ENCODE measurements at regions not wholly inside any gene's neighbourhood (a gene's known extent, or its start where the extent isn't known, plus 50 kb on each side); places are given as distances from the start of the nearest gene placed in this dataset.

- no peak overlapping the region for H3K9ac ChIP-seq (ENCODE audit: insufficient read depth in 1 of 2, low read length in 2 of 2)
- no peak overlapping the region for H3K4me3 ChIP-seq
- WGBS, 2 donors, result 44 to 61% methylated on average over 1 of the region's 1 CpG
- no peaks in the 10 kb centered on the region for H3K27me3 ChIP-seq (ENCODE audit: control insufficient read depth in 3 of 3, insufficient read depth in 3 of 3, low read length in 2 of 3)
- H3K36me3 ChIP-seq (ENCODE audit: control insufficient read depth in 4 of 4, insufficient read depth in 4 of 4, low read length in 4 of 4), result no peaks in the 10 kb centered on the region
- ATAC-seq (ENCODE audit: insufficient read depth, low FRiP score), result no peak
- no peak for TF ChIP-seq CTCF (IDR thresholded peaks at IDR 0.05; ENCODE audit: control extremely low read depth, extremely low read depth)
- no peaks in the 10 kb centered on the region for H3K4me1 ChIP-seq (ENCODE audit: control insufficient read depth in 5 of 5, insufficient read depth in 5 of 5, low read length in 5 of 5)
- no peaks in the 10 kb centered on the region for H3K9me3 ChIP-seq (ENCODE audit: control insufficient read depth in 4 of 4, insufficient read depth in 3 of 4, low read length in 3 of 4)
- no peak for DNase-seq
- no peak overlapping the region for H3K27ac ChIP-seq (ENCODE audit: low read depth in 1 of 2, low read length in 1 of 2)
These were observed 667.6 kb upstream of the ANKRD30A start for GRCh38 chr10:36457751-36458150.

- no peaks in the 10 kb centered on the region for H3K9me3 ChIP-seq (ENCODE audit: control insufficient read depth in 4 of 4, insufficient read depth in 3 of 4, low read length in 3 of 4)
- H3K4me1 ChIP-seq (ENCODE audit: control insufficient read depth in 5 of 5, insufficient read depth in 5 of 5, low read length in 5 of 5), result peaks cover 0 to under 1% (median 0%) of the 10 kb centered on the region in 5 donors
- no peaks in the 10 kb centered on the region for H3K36me3 ChIP-seq (ENCODE audit: control insufficient read depth in 4 of 4, insufficient read depth in 4 of 4, low read length in 4 of 4)
- H3K27ac ChIP-seq (ENCODE audit: low read depth in 1 of 2, low read length in 1 of 2), result no peak overlapping the region
- DNase-seq, result no peak
- no peak for ATAC-seq (ENCODE audit: insufficient read depth, low FRiP score)
- H3K27me3 ChIP-seq (ENCODE audit: control insufficient read depth in 3 of 3, insufficient read depth in 3 of 3, low read length in 2 of 3), result no peaks in the 10 kb centered on the region
- H3K9ac ChIP-seq (ENCODE audit: insufficient read depth in 1 of 2, low read length in 2 of 2), result no peak overlapping the region
- TF ChIP-seq CTCF (IDR thresholded peaks at IDR 0.05; ENCODE audit: control extremely low read depth, extremely low read depth), result no peak
- WGBS, 2 donors, result 56 to 59% methylated on average over 3 of the region's 3 CpGs
- no peak overlapping the region for H3K4me3 ChIP-seq
These were observed 669.8 kb upstream of the ANKRD30A start for GRCh38 chr10:36455526-36456133.

- DNase-seq (no peak), ATAC-seq (ENCODE audit: insufficient read depth, low FRiP score) (no peak)
- no peaks in the 10 kb centered on the region for H3K36me3 ChIP-seq (ENCODE audit: control insufficient read depth in 4 of 4, insufficient read depth in 4 of 4, low read length in 4 of 4)
- peaks cover 0 to 7% (median 3%) of the 10 kb centered on the region in 5 donors for H3K4me1 ChIP-seq (ENCODE audit: control insufficient read depth in 5 of 5, insufficient read depth in 5 of 5, low read length in 5 of 5)
- H3K27me3 ChIP-seq (ENCODE audit: control insufficient read depth in 3 of 3, insufficient read depth in 3 of 3, low read length in 2 of 3), result no peaks in the 10 kb centered on the region
- no peaks in the 10 kb centered on the region for H3K9me3 ChIP-seq (ENCODE audit: control insufficient read depth in 4 of 4, insufficient read depth in 3 of 4, low read length in 3 of 4)
- H3K27ac ChIP-seq (ENCODE audit: low read depth in 1 of 2, low read length in 1 of 2), result no peak overlapping the region
- H3K9ac ChIP-seq (ENCODE audit: insufficient read depth in 1 of 2, low read length in 2 of 2), result no peak overlapping the region
- 70 to 86% methylated on average over 4 of the region's 4 CpGs for WGBS, 2 donors
- no peak for TF ChIP-seq CTCF (IDR thresholded peaks at IDR 0.05; ENCODE audit: control extremely low read depth, extremely low read depth)
- no peak overlapping the region for H3K4me3 ChIP-seq
These were observed 672.5 kb upstream of the ANKRD30A start for GRCh38 chr10:36452851-36453250.
